GM23338 (cell line): ENCODE measurements at regions not wholly inside any gene's neighbourhood (a gene's known extent, or its start where the extent isn't known, plus 50 kb on each side); places are given as distances from the start of the nearest gene placed in this dataset.

ENCODE experiments used
- ATAC-seq: fragments of 200-7000 bp; cut with Tn5 transposase; 3 replicates; pipeline ENCODE4 v1.9.1; 2020
- DNase-seq: peaks from one replicate; pipeline ENCODE4 v3.0.0-alpha.2; 2015; ENCODE audit warnings: low spot score
- H2AFZ ChIP-seq: fragments of 200-600 bp; sonication (generic); 2 replicates; pipeline ENCODE4 v1.8.0; 2016; ENCODE audit warnings: antibody characterized with exemption, mild to moderate bottlenecking, moderate library complexity
- H3F3A ChIP-seq: fragments of 200-600 bp; sonication (generic); replicated peaks from 2 replicates; pipeline ENCODE4 v1.8.0; 2017; ENCODE audit warnings: antibody characterized with exemption, mixed run types, low read depth
- H3K27ac ChIP-seq: fragments of 200-600 bp; sonication (generic); 2 replicates; pipeline ENCODE4 v1.6.1; 2016; ENCODE audit warnings: low read depth
- H3K27me3 ChIP-seq: fragments of 200-600 bp; sonication (generic); 2 replicates; pipeline ENCODE4 v1.8.0; 2016; ENCODE audit warnings: mild to moderate bottlenecking, mixed run types, moderate library complexity; ENCODE audit not compliant: insufficient read depth
- H3K36me3 ChIP-seq: fragments of 200-600 bp; sonication (generic); 2 replicates; pipeline ENCODE4 v1.8.0; 2016; ENCODE audit warnings: mild to moderate bottlenecking; ENCODE audit not compliant: insufficient read depth
- H3K4me1 ChIP-seq: fragments of 200-600 bp; sonication (generic); 2 replicates; pipeline ENCODE4 v1.8.0; 2016; ENCODE audit warnings: mild to moderate bottlenecking, moderate library complexity; ENCODE audit not compliant: insufficient read depth
- H3K4me2 ChIP-seq: fragments of 200-600 bp; sonication (generic); 2 replicates; pipeline ENCODE4 v1.7.1; 2017; ENCODE audit warnings: mixed run types
- H3K4me3 ChIP-seq: fragments of 200-600 bp; sonication (generic); 2 replicates; pipeline ENCODE4 v1.6.1; 2016; ENCODE audit warnings: mixed run types
- H3K79me2 ChIP-seq: fragments of 200-600 bp; sonication (generic); replicated peaks from 2 replicates; pipeline ENCODE4 v1.8.0; 2017; ENCODE audit warnings: mild to moderate bottlenecking; ENCODE audit not compliant: insufficient read depth
- H3K9me2 ChIP-seq: fragments of 200-600 bp; sonication (generic); 2 replicates; pipeline ENCODE4 v1.8.0; 2017; ENCODE audit not compliant: insufficient read depth
- H4K20me1 ChIP-seq: fragments of 200-600 bp; sonication (generic); replicated peaks from 2 replicates; pipeline ENCODE4 v1.8.0; 2017; ENCODE audit warnings: mild to moderate bottlenecking; ENCODE audit not compliant: insufficient read depth
- H3K27ac Mint-ChIP-seq: 2 replicates; pipeline ENCODE4 v1.8.0; 2020; ENCODE audit warnings: inconsistent platforms, mild to moderate bottlenecking, moderate library complexity, mixed read lengths
- H3K27me3 Mint-ChIP-seq: 3 replicates; pipeline ENCODE4 v1.8.0; 2022; ENCODE audit warnings: low read depth, mild to moderate bottlenecking, moderate library complexity, mixed read lengths, inconsistent platforms; ENCODE audit not compliant: insufficient read depth, poor library complexity
- H3K36me3 Mint-ChIP-seq: 3 replicates; pipeline ENCODE4 v1.8.0; 2021; ENCODE audit warnings: low read depth, mild to moderate bottlenecking, inconsistent platforms, moderate library complexity, mixed read lengths
- H3K4me1 Mint-ChIP-seq: 3 replicates; pipeline ENCODE4 v1.8.0; 2020; ENCODE audit warnings: mild to moderate bottlenecking, inconsistent platforms, mixed read lengths
- H3K4me3 Mint-ChIP-seq: 3 replicates; pipeline ENCODE4 v1.8.0; 2021; ENCODE audit warnings: moderate library complexity, mild to moderate bottlenecking, inconsistent platforms, mixed read lengths
- H3K9me3 Mint-ChIP-seq: 3 replicates; pipeline ENCODE4 v1.8.0; 2020; ENCODE audit warnings: moderate library complexity, mild to moderate bottlenecking, inconsistent platforms, mixed read lengths
- CREB1 ChIP-seq: fragments of 250-450 bp; sonication (Bioruptor Pico); IDR thresholded peaks from 2 replicates; pipeline ENCODE4 v1.5.0; 2020; ENCODE audit warnings: low read depth, mild to moderate bottlenecking, moderate library complexity
- EZH2 ChIP-seq: fragments of 200-600 bp; sonication (generic); IDR thresholded peaks from one replicate; pipeline ENCODE4 v1.8.0; 2017; ENCODE audit warnings: antibody characterized with exemption, mild to moderate bottlenecking, low read depth; ENCODE audit not compliant: unreplicated experiment
- EZH2phosphoT487 ChIP-seq: fragments of 200-600 bp; sonication (generic); IDR thresholded peaks from one replicate; pipeline ENCODE4 v1.8.1; 2018; ENCODE audit warnings: antibody characterized with exemption; ENCODE audit not compliant: unreplicated experiment
- NANOG ChIP-seq: IDR thresholded peaks from 2 replicates; pipeline ENCODE4 v1.6.1; 2016; ENCODE audit warnings: antibody characterized with exemption, borderline replicate concordance
- POLR2AphosphoS5 ChIP-seq: IDR thresholded peaks from 2 replicates; pipeline ENCODE4 v1.6.1; 2016; ENCODE audit warnings: antibody characterized with exemption, low read depth
- STAT1 ChIP-seq: IDR thresholded peaks from one replicate; pipeline ENCODE4 v1.6.1; 2016; ENCODE audit warnings: antibody characterized with exemption; ENCODE audit not compliant: unreplicated experiment
- ZNF114 ChIP-seq: fragments of 250-450 bp; sonication (Bioruptor Pico); IDR thresholded peaks from 2 replicates; pipeline ENCODE4 v1.5.0; 2020; ENCODE audit warnings: mild to moderate bottlenecking, moderate library complexity
- ZNF331 ChIP-seq: fragments of 250-450 bp; sonication (Bioruptor Pico); IDR thresholded peaks from 2 replicates; pipeline ENCODE4 v1.5.0; 2020; ENCODE audit warnings: low read depth, mild to moderate bottlenecking, moderate library complexity
- ZNF462 ChIP-seq: fragments of 250-450 bp; sonication (Bioruptor Pico); IDR thresholded peaks from 2 replicates; pipeline ENCODE4 v1.5.0; 2020; ENCODE audit warnings: mild to moderate bottlenecking, moderate library complexity
- TF ChIP-seq, protein P1 (sequence below): IDR thresholded peaks from 2 replicates; pipeline ENCODE4 v1.6.1; 2016; ENCODE audit warnings: antibody characterized with exemption

- no peak for TF ChIP-seq ZNF462 (CRISPR knock-in tag)
- no peak for TF ChIP-seq ZNF331 (CRISPR knock-in tag)
These were observed 570.3 kb downstream of the RAPGEF2 start (continued) for GRCh38 chr4:159673221-159673620.

DNA sequence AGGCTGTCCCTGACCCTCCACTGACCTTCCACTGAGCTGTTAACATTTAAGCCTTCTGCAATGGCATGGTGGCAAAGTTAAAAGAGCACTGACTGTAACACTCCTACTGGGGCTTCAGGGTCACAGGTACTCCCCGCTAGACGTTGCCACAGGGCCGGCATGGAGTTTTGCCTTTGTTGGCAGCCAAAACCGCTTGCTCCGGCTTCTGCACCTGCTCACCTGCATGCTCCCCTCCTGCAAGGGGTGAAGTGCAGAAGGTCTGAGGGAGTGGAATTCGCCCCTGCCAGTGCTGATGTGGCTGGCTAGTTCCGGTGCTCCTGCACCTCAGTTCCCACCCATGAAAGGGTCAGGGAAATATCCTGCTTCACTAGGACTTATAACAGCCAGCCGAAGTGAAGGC lies 571.4 kb downstream of the RAPGEF2 start:
- Mint-ChIP-seq H3K27ac (no peak overlapping the region), H3K4me3 (no peak overlapping the region)
- TF ChIP-seq ZNF462 (CRISPR knock-in tag) (no peak), STAT1 (no peak), ZNF331 (CRISPR knock-in tag) (no peak), EZH2phosphoT487 (no peak), CREB1 (no peak), NANOG (no peak), POLR2AphosphoS5 (no peak), ZNF114 (CRISPR knock-in tag) (no peak), EZH2 (no peak)
- TF ChIP-seq, protein P1, sequence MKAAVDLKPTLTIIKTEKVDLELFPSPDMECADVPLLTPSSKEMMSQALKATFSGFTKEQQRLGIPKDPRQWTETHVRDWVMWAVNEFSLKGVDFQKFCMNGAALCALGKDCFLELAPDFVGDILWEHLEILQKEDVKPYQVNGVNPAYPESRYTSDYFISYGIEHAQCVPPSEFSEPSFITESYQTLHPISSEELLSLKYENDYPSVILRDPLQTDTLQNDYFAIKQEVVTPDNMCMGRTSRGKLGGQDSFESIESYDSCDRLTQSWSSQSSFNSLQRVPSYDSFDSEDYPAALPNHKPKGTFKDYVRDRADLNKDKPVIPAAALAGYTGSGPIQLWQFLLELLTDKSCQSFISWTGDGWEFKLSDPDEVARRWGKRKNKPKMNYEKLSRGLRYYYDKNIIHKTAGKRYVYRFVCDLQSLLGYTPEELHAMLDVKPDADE = no peak

More for the DNA sequence above, 571.4 kb downstream of the RAPGEF2 start:
- Histone ChIP-seq H3K27ac (no peak overlapping the region), H3K4me3 (no peak overlapping the region), H3K27me3 (no peaks in the 10 kb centered on the region), H3K9me2 (peaks cover 10% of the 10 kb centered on the region), H4K20me1 (no peaks in the 10 kb centered on the region), H3K79me2 (no peaks in the 10 kb centered on the region), H3K36me3 (no peaks in the 10 kb centered on the region), H3K4me1 (no peaks in the 10 kb centered on the region), H2AFZ (0 out of 2 replicates have a peak overlapping the region, but pooled peaks have one; percentile 7), H3F3A (no peaks in the 10 kb centered on the region), H3K4me2 (no peak overlapping the region)
- DNase-seq (no peak), ATAC-seq (no peak)
- Mint-ChIP-seq H3K9me3 (no peaks in the 10 kb centered on the region), H3K27me3 (peaks cover 2% of the 10 kb centered on the region), H3K4me1 (peaks cover 4% of the 10 kb centered on the region; the same call in 2 of the 3 replicates), H3K36me3 (no peaks in the 10 kb centered on the region)
